Spleen (tissue), 7 donors: ENCODE measurements at regions not wholly inside any gene's neighbourhood (a gene's known extent, or its start where the extent isn't known, plus 50 kb on each side); places are given as distances from the start of the nearest gene placed in this dataset.

Experiments used
- POLR2A ChIP-seq, 3 donors: fragments of 450-650 bp; IDR thresholded peaks; one replicate each; pipeline ENCODE4 v1.5.1; 2017; ENCODE audit warnings: antibody characterized with exemption in 3 of 3, mild to moderate bottlenecking in 1 of 3
- TF ChIP-seq, protein P1 (sequence below), 11 experiments: fragments of 200-600 bp in 7 of 11; fragments of 450-650 bp in 4 of 11; sonication (generic) in 4 of 11; IDR thresholded peaks in 8 of 11; conservative IDR thresholded peaks in 3 of 11; 1 replicate in 7 of 11; 2 replicates in 4 of 11; pipeline versions ENCODE4 v1.4.0 to v1.8.0; 2016 to 2021; ENCODE audit warnings: antibody characterized with exemption in 11 of 11, inconsistent platforms in 4 of 11, mild to moderate bottlenecking in 1 of 11
- donor health status: DM: no; HTN: no; CAD: no; lungs with moderate emphysema.
- donor health status: DM: no; HTN: no; CAD: no.
- donor health status: DM: no; HTN: no; CAD: no.

- TF ChIP-seq, protein P1, sequence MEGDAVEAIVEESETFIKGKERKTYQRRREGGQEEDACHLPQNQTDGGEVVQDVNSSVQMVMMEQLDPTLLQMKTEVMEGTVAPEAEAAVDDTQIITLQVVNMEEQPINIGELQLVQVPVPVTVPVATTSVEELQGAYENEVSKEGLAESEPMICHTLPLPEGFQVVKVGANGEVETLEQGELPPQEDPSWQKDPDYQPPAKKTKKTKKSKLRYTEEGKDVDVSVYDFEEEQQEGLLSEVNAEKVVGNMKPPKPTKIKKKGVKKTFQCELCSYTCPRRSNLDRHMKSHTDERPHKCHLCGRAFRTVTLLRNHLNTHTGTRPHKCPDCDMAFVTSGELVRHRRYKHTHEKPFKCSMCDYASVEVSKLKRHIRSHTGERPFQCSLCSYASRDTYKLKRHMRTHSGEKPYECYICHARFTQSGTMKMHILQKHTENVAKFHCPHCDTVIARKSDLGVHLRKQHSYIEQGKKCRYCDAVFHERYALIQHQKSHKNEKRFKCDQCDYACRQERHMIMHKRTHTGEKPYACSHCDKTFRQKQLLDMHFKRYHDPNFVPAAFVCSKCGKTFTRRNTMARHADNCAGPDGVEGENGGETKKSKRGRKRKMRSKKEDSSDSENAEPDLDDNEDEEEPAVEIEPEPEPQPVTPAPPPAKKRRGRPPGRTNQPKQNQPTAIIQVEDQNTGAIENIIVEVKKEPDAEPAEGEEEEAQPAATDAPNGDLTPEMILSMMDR (IDR thresholded peaks at IDR 0.05 in 8 of 11, conservative IDR thresholded peaks at IDR 0.05 in 3 of 11) = no peak
- no peak for TF ChIP-seq POLR2A (IDR thresholded peaks at IDR 0.05)
Observed at GRCh38 chr3:4198491-4198890, 104.7 kb upstream of the SETMAR start.
